Fibroblast of villous mesenchyme (primary cell): ENCODE measurements at regions not wholly inside any gene's neighbourhood (a gene's known extent, or its start where the extent isn't known, plus 50 kb on each side); places are given as distances from the start of the nearest gene placed in this dataset.

Source experiments
- DNase-seq: peaks from one replicate; pipeline ENCODE4 v3.0.0-alpha.2; 2010; ENCODE audit warnings: low read depth
- H3K4me3 ChIP-seq: 2 replicates; pipeline ENCODE4 v1.5.1; 2011; ENCODE audit warnings: low read depth, mild to moderate bottlenecking, low read length
- TF ChIP-seq, protein P1 (sequence below): IDR thresholded peaks from 2 replicates; pipeline ENCODE4 v1.5.1; 2012; ENCODE audit warnings: low read depth, mild to moderate bottlenecking, low read length; ENCODE audit not compliant: insufficient read depth

DNA sequence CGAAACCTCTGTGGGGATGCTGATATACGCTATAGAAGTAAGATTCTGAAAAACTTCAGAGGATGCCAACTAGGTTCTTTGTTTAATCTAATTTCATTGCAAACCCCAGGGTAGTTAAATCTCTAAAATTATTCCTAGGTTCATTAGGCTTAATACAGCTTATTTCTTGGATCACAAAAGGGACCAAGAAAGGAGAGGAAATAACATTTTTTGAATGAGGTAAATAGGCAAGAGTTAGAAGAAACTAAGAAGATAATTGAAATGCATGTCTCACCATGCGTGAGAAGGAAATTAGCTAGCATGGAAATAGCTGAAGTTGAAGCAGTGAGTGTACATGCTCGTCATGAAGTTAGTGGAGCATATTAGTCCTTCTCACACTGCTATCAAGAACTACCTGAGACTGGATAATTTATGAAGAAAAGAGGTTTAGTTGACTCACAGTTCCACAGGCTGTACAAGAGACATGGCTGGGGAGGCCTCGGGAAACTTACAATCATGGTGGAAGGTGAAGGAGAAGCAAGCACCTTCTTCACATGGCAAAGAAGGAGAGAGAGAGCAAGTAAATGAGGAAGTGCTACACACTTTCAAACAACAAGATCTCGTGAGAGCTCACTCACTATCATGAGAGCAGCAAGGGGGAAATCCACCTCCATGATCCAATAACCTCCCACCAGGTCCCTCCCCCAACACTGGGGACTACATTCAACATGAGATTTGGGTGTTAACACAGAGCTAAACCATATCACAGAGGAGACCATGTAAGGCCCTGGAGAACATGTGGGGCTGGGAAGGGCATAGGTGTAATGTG, 125.1 kb upstream of the OSMR start:
- DNase-seq: no peak
- no peak overlapping the region for H3K4me3 ChIP-seq
- TF ChIP-seq, protein P1, sequence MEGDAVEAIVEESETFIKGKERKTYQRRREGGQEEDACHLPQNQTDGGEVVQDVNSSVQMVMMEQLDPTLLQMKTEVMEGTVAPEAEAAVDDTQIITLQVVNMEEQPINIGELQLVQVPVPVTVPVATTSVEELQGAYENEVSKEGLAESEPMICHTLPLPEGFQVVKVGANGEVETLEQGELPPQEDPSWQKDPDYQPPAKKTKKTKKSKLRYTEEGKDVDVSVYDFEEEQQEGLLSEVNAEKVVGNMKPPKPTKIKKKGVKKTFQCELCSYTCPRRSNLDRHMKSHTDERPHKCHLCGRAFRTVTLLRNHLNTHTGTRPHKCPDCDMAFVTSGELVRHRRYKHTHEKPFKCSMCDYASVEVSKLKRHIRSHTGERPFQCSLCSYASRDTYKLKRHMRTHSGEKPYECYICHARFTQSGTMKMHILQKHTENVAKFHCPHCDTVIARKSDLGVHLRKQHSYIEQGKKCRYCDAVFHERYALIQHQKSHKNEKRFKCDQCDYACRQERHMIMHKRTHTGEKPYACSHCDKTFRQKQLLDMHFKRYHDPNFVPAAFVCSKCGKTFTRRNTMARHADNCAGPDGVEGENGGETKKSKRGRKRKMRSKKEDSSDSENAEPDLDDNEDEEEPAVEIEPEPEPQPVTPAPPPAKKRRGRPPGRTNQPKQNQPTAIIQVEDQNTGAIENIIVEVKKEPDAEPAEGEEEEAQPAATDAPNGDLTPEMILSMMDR: no peak

DNA sequence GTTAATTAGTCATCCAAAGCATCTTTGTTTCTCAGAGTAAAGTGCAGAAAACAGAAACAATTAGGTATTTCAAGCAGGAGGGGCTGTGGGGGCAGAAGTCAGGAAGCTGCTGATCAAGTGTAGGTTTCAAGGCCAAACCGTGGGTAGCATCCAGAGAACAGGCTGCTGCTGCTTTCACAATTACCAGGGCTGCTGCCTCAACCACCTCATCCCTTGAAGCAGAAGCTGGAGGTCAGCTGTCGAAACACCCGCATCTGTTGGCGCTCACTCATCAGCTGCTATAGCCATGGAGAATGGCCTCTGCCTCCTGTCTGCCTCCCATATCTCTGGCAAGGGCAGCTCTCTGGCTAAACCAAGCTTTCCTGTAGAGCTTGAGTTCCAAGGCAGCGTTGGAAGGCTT, 122.9 kb upstream of the OSMR start:
- TF ChIP-seq, protein P1: no peak
- DNase-seq: no peak

DNA sequence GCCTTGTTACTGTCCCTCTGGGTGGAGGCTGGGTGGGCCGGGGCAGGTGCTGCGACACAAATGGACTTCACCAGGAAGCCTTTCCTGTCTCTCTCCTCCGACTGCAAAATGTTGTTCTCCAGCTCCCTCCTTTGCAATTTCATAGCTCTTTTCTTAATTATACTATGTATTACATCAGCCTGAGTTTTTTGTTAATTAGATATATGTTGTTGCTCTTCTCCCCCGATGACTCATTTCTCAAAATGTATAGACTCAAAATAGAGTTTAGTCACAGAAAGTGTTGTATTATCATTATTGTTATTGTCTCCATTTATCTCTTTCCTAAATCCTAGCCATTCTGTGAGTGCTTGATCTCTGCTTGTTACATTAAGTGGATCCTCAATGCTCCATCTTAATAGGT, 122.4 kb upstream of the OSMR start:
- TF ChIP-seq, protein P1: no peak
- DNase-seq: no peak

More for the DNA sequence above, 122.9 kb upstream of the OSMR start:
- no peak overlapping the region for H3K4me3 ChIP-seq

DNA sequence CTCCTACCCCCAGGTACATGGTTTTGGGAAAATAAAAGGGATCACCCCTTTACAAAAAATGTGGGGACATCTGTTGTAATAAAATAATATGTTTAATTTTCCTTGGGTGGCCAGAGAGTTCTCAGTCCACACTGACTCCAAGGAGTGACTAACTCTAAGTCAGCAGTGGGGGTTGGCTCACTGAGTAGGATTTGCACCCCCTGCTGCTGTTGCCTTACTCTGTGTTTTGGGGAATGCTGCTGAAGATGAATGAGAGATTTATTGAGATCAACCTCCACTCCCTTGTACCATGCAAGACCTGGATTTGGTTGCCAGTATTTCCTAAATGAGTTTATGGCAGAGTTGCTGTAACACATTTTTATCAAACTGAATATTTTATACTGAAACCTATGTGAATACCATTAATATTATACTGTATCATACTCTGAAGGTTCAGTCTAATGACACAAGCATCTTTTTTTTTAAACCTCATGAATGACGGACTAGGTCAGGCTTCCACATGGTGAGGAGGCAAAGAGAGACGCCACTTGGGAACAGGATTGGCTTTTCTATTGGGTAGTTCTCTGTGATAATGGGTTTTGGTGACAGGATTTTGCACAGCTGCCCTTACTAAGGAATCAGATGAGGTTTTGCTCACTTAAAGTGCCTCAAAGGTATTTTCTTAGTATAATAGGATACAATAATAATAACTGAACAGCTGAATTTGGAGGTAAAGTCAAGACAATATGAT, 121.3 kb upstream of the OSMR start:
- TF ChIP-seq, protein P1: no peak

More for the DNA sequence above, 122.4 kb upstream of the OSMR start:
- no peak overlapping the region for H3K4me3 ChIP-seq

DNA sequence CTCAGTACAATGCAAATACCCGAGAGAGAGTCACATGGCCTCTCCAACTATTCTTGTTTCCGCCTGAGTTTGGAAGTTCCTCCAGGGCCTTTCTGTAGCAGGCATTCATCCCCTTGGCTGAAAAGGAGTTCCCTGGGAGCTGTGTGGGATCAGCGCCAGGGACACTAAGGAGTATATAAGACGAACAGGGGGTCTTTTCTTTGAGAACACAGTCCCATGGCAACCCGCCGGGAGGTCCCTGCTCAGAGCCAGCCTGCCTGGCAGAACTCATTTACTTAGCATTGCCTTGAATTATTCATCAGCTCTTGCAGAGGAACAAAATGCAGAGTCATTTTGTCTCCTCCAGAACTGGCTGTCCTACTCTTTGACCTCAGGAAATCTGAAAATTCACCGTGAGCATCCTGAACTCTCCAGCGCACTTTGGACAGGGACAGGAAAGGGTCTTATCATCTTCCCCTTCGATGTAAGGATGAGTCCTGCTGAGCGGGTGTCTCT, 120.4 kb upstream of the OSMR start:
- H3K4me3 ChIP-seq: no peak overlapping the region
- no peak for DNase-seq
- TF ChIP-seq, protein P1: no peak

More for the DNA sequence above, 121.3 kb upstream of the OSMR start:
- H3K4me3 ChIP-seq: no peak overlapping the region
- no peak for DNase-seq

DNA sequence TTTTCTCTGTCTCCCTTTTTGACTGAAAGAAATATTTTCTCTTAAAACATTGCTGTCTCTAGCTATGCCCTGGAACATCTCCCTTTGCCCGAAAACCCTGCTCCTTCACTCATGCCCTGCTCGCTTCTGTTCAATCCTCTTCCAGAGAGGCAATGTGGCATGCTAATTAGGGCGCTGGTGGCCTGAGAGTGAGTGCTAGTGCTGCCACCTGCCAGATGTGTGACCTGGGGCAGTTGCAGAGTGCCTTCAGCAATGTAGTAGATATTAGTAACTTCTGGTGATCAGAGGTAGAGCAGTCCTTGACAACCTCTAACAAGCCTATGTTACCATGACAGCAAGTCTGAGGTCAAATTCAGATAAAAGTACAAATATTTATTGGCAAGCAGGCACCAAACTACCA, 119.5 kb upstream of the OSMR start:
- no peak overlapping the region for H3K4me3 ChIP-seq
- TF ChIP-seq, protein P1: no peak
- no peak for DNase-seq
